Fibroblast of lung (primary cell): ENCODE measurements at regions not wholly inside any gene's neighbourhood (a gene's known extent, or its start where the extent isn't known, plus 50 kb on each side); places are given as distances from the start of the nearest gene placed in this dataset.

Source experiments
- DNase-seq, 2 donors: peaks; one replicate each; pipeline versions ENCODE4 v3.0.0 to v3.0.0-alpha.2; 2010; ENCODE audit warnings: low read depth in 2 of 2
- H2AFZ ChIP-seq: 2 replicates; pipeline ENCODE4 v1.5.1; 2012; ENCODE audit warnings: low read length, control low read depth, inconsistent platforms
- H3K27ac ChIP-seq: 2 replicates; pipeline ENCODE4 v1.5.1; 2011; ENCODE audit warnings: low read length, control low read depth; ENCODE audit not compliant: insufficient read depth
- H3K27me3 ChIP-seq: 2 replicates; pipeline ENCODE4 v1.5.1; 2011; ENCODE audit warnings: mild to moderate bottlenecking, low read length; ENCODE audit not compliant: control insufficient read depth, insufficient read depth
- H3K36me3 ChIP-seq: 2 replicates; pipeline ENCODE4 v1.5.1; 2011; ENCODE audit warnings: low read length; ENCODE audit not compliant: control insufficient read depth, insufficient read depth
- H3K4me1 ChIP-seq: 2 replicates; pipeline ENCODE4 v1.5.1; 2011; ENCODE audit warnings: low read length; ENCODE audit not compliant: control insufficient read depth, insufficient read depth; ENCODE audit errors: extremely low read depth
- H3K4me2 ChIP-seq: 2 replicates; pipeline ENCODE4 v1.5.1; 2011; ENCODE audit warnings: low read length, control low read depth; ENCODE audit not compliant: insufficient read depth; ENCODE audit errors: extremely low read depth
- H3K4me3 ChIP-seq, 4 experiments: fragments of 200-600 bp in 1 of 4; sonication (generic) in 1 of 4; replicated peaks in 1 of 4; 2 replicates each; pipeline ENCODE4 v1.5.1; 2011 to 2016; ENCODE audit warnings: low read length in 4 of 4, low read depth in 3 of 4, mild to moderate bottlenecking in 3 of 4, control low read depth in 2 of 4, inconsistent platforms in 1 of 4, mixed read lengths in 1 of 4; ENCODE audit not compliant: insufficient read depth in 1 of 4; ENCODE audit errors: control extremely low read depth in 1 of 4
- H3K79me2 ChIP-seq: 2 replicates; pipeline ENCODE4 v1.5.1; 2012; ENCODE audit warnings: mild to moderate bottlenecking, low read length, inconsistent platforms; ENCODE audit not compliant: control insufficient read depth, insufficient read depth
- H3K9ac ChIP-seq: 2 replicates; pipeline ENCODE4 v1.5.1; 2011; ENCODE audit warnings: mild to moderate bottlenecking, low read length, control low read depth; ENCODE audit not compliant: insufficient read depth
- H3K9me3 ChIP-seq: 2 replicates; pipeline ENCODE4 v1.5.1; 2012; ENCODE audit warnings: low read depth, low read length; ENCODE audit not compliant: control insufficient read depth, insufficient read depth
- H4K20me1 ChIP-seq: 2 replicates; pipeline ENCODE4 v1.5.1; 2011; ENCODE audit warnings: low read length; ENCODE audit not compliant: control insufficient read depth, insufficient read depth; ENCODE audit errors: extremely low read depth
- CTCF ChIP-seq, 2 donors: IDR thresholded peaks in 1 of 2; conservative IDR thresholded peaks in 1 of 2; 1 replicate in 1 of 2; 2 replicates in 1 of 2; pipeline ENCODE4 v1.5.1; 2011 to 2012; ENCODE audit warnings: low read length in 2 of 2, control low read depth in 1 of 2, inconsistent platforms in 1 of 2, low read depth in 1 of 2, mild to moderate bottlenecking in 1 of 2
- EZH2 ChIP-seq: IDR thresholded peaks from 2 replicates; pipeline ENCODE4 v1.5.1; 2012; ENCODE audit warnings: low read length, control low read depth, mild to moderate bottlenecking; ENCODE audit errors: missing control alignments

- H3K79me2 ChIP-seq: no peaks in the 10 kb centered on the region
- no peak for DNase-seq
- H3K9me3 ChIP-seq: no peaks in the 10 kb centered on the region
- no peaks in the 10 kb centered on the region for H3K4me1 ChIP-seq
- H3K4me3 ChIP-seq: no peak overlapping the region
- H4K20me1 ChIP-seq: no peaks in the 10 kb centered on the region
- TF ChIP-seq CTCF (conservative IDR thresholded peaks at IDR 0.05 in 1 of 2, IDR thresholded peaks at IDR 0.05 in 1 of 2; ENCODE audit: low read depth in 1 of 2, low read length in 2 of 2) (no peak), EZH2 (no peak)
- no peaks in the 10 kb centered on the region for H3K36me3 ChIP-seq
- no peak overlapping the region for H2AFZ ChIP-seq
- H3K27ac ChIP-seq: no peak overlapping the region
- H3K9ac ChIP-seq: no peak overlapping the region
- no peak overlapping the region for H3K4me2 ChIP-seq
- H3K27me3 ChIP-seq: no peaks in the 10 kb centered on the region
These were observed 84.3 kb upstream of the TMEM45B start for GRCh38 chr11:129731316-129731715.

DNA sequence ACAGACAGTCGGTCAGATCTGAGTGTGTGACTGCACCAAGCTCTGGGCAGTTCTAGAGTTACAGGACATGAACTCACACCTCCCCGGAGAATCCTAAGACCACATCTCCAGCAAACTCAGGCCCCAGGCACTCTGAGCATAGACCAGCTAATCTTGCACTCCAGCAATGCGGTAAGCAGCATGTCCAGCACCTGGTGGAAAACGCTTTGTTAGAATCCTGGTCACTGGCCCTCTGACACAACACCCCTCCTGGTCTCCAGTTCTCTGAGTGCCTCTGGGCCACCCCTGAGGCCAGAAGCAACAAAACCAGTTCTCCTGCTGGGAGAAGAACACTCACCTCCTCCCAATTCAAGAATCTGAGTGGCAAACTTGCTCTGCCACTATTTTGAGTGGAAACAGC lies 82.7 kb upstream of the TMEM45B start:
- TF ChIP-seq EZH2 (no peak), CTCF (conservative IDR thresholded peaks at IDR 0.05 in 1 of 2, IDR thresholded peaks at IDR 0.05 in 1 of 2; ENCODE audit: low read depth in 1 of 2, low read length in 2 of 2) (no peak)
- Histone ChIP-seq H2AFZ (no peak overlapping the region), H3K9ac (no peak overlapping the region), H3K4me1 (no peaks in the 10 kb centered on the region), H3K9me3 (no peaks in the 10 kb centered on the region), H3K4me3 (no peak overlapping the region), H3K4me2 (no peak overlapping the region), H4K20me1 (no peaks in the 10 kb centered on the region), H3K27ac (no peak overlapping the region), H3K79me2 (no peaks in the 10 kb centered on the region), H3K27me3 (no peaks in the 10 kb centered on the region), H3K36me3 (no peaks in the 10 kb centered on the region)
- DNase-seq: no peak

- no peaks in the 10 kb centered on the region for H3K4me1 ChIP-seq
- H2AFZ ChIP-seq: no peak overlapping the region
- no peak overlapping the region for H3K4me2 ChIP-seq
- TF ChIP-seq CTCF (conservative IDR thresholded peaks at IDR 0.05 in 1 of 2, IDR thresholded peaks at IDR 0.05 in 1 of 2; ENCODE audit: low read depth in 1 of 2, low read length in 2 of 2) (no peak), EZH2 (no peak)
- no peaks in the 10 kb centered on the region for H3K79me2 ChIP-seq
- H3K9ac ChIP-seq: no peak overlapping the region
- H3K36me3 ChIP-seq: no peaks in the 10 kb centered on the region
- H4K20me1 ChIP-seq: no peaks in the 10 kb centered on the region
- no peak overlapping the region for H3K4me3 ChIP-seq
- no peaks in the 10 kb centered on the region for H3K9me3 ChIP-seq
- H3K27me3 ChIP-seq: no peaks in the 10 kb centered on the region
- no peak for DNase-seq
- H3K27ac ChIP-seq: no peak overlapping the region
These were observed 82.3 kb upstream of the TMEM45B start for GRCh38 chr11:129733384-129733783.
